Thyroid gland (tissue), 4 donors: ENCODE measurements at regions not wholly inside any gene's neighbourhood (a gene's known extent, or its start where the extent isn't known, plus 50 kb on each side); places are given as distances from the start of the nearest gene placed in this dataset.

Source experiments
- DNase-seq, 2 donors: peaks; one replicate each; pipeline ENCODE4 v3.0.0-alpha.2; 2019
- H3K27ac ChIP-seq, 3 donors: fragments of 200-600 bp; sonication (generic); 1 replicate in 2 of 3; 2 replicates in 1 of 3; pipeline ENCODE4 v1.5.1; 2016 to 2019; ENCODE audit warnings: mild to moderate bottlenecking in 1 of 3, moderate library complexity in 1 of 3
- H3K27me3 ChIP-seq: fragments of 200-600 bp; sonication (generic); one replicate; pipeline ENCODE4 v1.5.1; 2019
- H3K36me3 ChIP-seq, 2 donors: fragments of 200-600 bp; sonication (generic); one replicate each; pipeline ENCODE4 v1.5.1; 2016 to 2019
- H3K4me1 ChIP-seq, 2 donors: fragments of 200-600 bp; sonication (generic); one replicate each; pipeline ENCODE4 v1.5.1; 2017 to 2019
- H3K4me3 ChIP-seq, 3 donors: fragments of 200-600 bp; sonication (generic); replicated peaks in 1 of 3; 1 replicate in 2 of 3; 2 replicates in 1 of 3; pipeline ENCODE4 v1.5.1; 2016; ENCODE audit warnings: mild to moderate bottlenecking in 1 of 3
- H3K9me3 ChIP-seq: fragments of 200-600 bp; sonication (generic); one replicate; pipeline ENCODE4 v1.5.1; 2017
- CTCF ChIP-seq, 6 experiments: fragments of 200-600 bp in 3 of 6; fragments of 450-650 bp in 3 of 6; sonication (generic) in 3 of 6; IDR thresholded peaks; one replicate each; pipeline ENCODE4 v1.5.1; 2016 to 2019; ENCODE audit warnings: antibody characterized with exemption in 6 of 6, mild to moderate bottlenecking in 2 of 6, inconsistent platforms in 1 of 6, moderate library complexity in 1 of 6
- POLR2A ChIP-seq, 2 donors: fragments of 450-650 bp; IDR thresholded peaks; one replicate each; pipeline ENCODE4 v1.6.1; 2017; ENCODE audit warnings: antibody characterized with exemption in 2 of 2, mild to moderate bottlenecking in 2 of 2, moderate library complexity in 1 of 2
- WGBS, 2 donors: methylation state at CpG; one replicate each; pipeline ENCODE4 v1.1.5; 2017; 5-methylcytosine and 5-hydroxymethylcytosine counted together
- intact Hi-C: fragments of 100-400 bp; cut with DNase I; formaldehyde crosslinking; loops from one replicate; pipeline ENCODE4 v1.15.1; 2023

- no peaks in the 10 kb centered on the region for H3K36me3 ChIP-seq
- no peaks in the 10 kb centered on the region for H3K4me1 ChIP-seq
- no peak overlapping the region for H3K4me3 ChIP-seq
- intact Hi-C loops = no loop called here
- 88 to 93% methylated on average over 1 of the region's 1 CpG for WGBS, 2 donors
- H3K27me3 ChIP-seq = no peaks in the 10 kb centered on the region
- H3K27ac ChIP-seq = no peak overlapping the region
- TF ChIP-seq POLR2A (IDR thresholded peaks at IDR 0.05) = no peak
- no peak for TF ChIP-seq CTCF (IDR thresholded peaks at IDR 0.05)
- no peaks in the 10 kb centered on the region for H3K9me3 ChIP-seq
- no peak for DNase-seq
Measured at GRCh38 chr11:11090495-11090894, 232.6 kb upstream of the ZBED5 start.

DNA sequence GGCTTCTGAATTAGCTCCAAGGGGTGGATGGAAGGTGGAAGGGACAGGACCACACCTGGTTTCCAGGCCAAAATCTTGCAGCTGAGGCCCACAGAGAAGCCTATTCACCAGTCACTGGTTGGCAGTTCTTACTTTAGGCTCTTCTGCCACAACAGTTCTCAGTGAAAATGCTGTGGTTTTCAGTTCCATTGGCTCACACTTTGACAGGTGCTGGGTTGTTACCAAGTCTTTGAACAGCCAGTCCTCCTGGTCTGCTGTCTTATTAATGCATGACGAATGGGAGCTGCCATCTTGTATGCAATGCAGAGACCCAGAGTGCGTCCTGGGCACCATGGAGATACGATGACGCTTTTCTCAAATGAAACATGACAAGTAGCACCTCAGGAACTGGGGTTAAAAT lies 232.0 kb upstream of the ZBED5 start:
- Histone ChIP-seq H3K4me1 (no peaks in the 10 kb centered on the region), H3K36me3 (no peaks in the 10 kb centered on the region), H3K9me3 (no peaks in the 10 kb centered on the region), H3K27ac (no peak overlapping the region), H3K27me3 (no peaks in the 10 kb centered on the region), H3K4me3 (no peak overlapping the region)
- intact Hi-C loops = no loop called here
- DNase-seq = no peak
- TF ChIP-seq CTCF (IDR thresholded peaks at IDR 0.05) (no peak), POLR2A (IDR thresholded peaks at IDR 0.05) (no peak)
- WGBS, 2 donors = 98 to 100% methylated on average over 4 of the region's 4 CpGs

DNA sequence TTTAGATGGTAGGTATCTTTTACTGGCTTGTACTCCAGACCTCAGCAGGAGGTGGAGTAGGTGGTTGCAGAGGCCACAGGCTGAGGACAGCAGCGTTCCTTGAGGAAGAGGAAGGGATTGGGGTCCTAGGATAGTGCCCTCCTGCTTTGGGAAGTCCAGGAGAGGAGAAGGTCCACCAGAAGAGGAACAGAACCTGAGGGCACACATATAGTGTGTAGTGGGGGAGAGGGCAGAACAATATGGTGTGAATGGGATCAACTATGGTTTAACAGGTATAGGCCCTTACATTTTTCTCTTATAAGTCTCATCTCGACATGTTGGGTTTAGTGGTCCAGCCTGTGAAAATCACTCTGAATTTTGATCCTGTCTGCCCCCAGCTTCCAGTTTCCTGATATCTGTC lies 229.1 kb upstream of the ZBED5 start:
- 92 to 98% methylated on average over 2 of the region's 2 CpGs for WGBS, 2 donors
- H3K9me3 ChIP-seq = no peaks in the 10 kb centered on the region
- TF ChIP-seq CTCF (IDR thresholded peaks at IDR 0.05) = no peak
- TF ChIP-seq POLR2A (IDR thresholded peaks at IDR 0.05) = no peak
- H3K27ac ChIP-seq = no peak overlapping the region
- H3K36me3 ChIP-seq = no peaks in the 10 kb centered on the region
- no peaks in the 10 kb centered on the region for H3K27me3 ChIP-seq
- DNase-seq = no peak
- no peak overlapping the region for H3K4me3 ChIP-seq
- intact Hi-C loops = no loop called here
- H3K4me1 ChIP-seq = peaks cover 11 to 17% of the 10 kb centered on the region in 2 donors

DNA sequence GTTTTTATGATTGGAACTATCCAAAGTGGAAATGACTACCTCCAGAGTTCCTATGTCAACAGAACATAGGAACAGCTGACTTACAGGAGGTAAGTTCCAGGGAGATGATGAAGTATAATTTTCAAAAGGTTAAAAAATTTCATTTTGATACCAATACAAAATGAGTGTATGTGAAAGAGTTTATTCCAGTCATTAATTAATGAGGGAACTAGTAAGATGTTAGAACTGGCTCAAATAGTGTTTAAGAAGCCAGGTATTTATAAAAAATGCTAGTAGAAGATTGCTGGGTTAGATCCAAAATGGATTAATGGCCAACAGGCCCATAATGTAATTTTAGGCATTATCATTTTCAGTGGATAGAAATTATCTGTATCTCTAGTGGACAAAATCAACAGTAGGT lies 227.7 kb upstream of the ZBED5 start:
- Histone ChIP-seq H3K9me3 (no peaks in the 10 kb centered on the region), H3K4me3 (no peak overlapping the region), H3K4me1 (peaks cover 20 to 27% of the 10 kb centered on the region in 2 donors), H3K27ac (no peak overlapping the region), H3K36me3 (no peaks in the 10 kb centered on the region), H3K27me3 (no peaks in the 10 kb centered on the region)
- DNase-seq = no peak
- intact Hi-C loops = no loop called here
- no peak for TF ChIP-seq POLR2A (IDR thresholded peaks at IDR 0.05)
- TF ChIP-seq CTCF (IDR thresholded peaks at IDR 0.05) = no peak

DNA sequence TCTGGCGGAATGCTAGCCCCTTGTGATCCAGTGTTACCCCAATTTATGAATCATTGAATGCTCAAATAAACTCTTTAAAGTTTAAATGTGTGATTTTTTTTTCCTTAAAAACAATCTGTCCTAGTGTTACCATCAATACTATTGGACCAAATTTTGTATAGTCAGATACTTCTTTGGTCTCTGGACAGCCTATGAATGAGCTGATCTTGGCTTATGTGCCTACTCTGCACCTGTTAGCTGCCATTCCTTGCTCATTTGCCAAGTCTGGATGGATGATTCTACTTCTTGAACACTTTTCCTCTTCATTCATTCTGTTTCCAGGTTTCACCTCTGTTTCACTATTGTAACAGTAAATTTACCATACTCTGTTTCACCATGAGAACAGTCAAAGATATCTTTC lies 226.5 kb upstream of the ZBED5 start:
- TF ChIP-seq CTCF (IDR thresholded peaks at IDR 0.05) (no peak), POLR2A (IDR thresholded peaks at IDR 0.05) (no peak)
- Histone ChIP-seq H3K9me3 (no peaks in the 10 kb centered on the region), H3K36me3 (no peaks in the 10 kb centered on the region), H3K4me3 (no peak overlapping the region), H3K27me3 (no peaks in the 10 kb centered on the region), H3K4me1 (peaks cover 29 to 38% of the 10 kb centered on the region in 2 donors), H3K27ac (peak overlapping the region in 1 of 3 donors; percentile 93)
- DNase-seq = no peak
- intact Hi-C loops = no loop called here
- WGBS, 2 donors = 92 to 94% methylated on average over 1 of the region's 1 CpG
